HG03439 (cell line): ENCODE measurements at regions not wholly inside any gene's neighbourhood (a gene's known extent, or its start where the extent isn't known, plus 50 kb on each side); places are given as distances from the start of the nearest gene placed in this dataset.

ENCODE experiments used
- ATAC-seq: cut with Tn5 transposase; IDR thresholded peaks from one replicate; pipeline ENCODE4 v1.9.1; 2021; ENCODE audit warnings: mild to moderate bottlenecking, moderate library complexity; ENCODE audit not compliant: unreplicated experiment

GRCh38 chr2:15776992-15777702 is 163.2 kb upstream of the MYCN start:
- no peak for ATAC-seq

- ATAC-seq = no peak
Measured at GRCh38 chr2:15777795-15778371, 162.5 kb upstream of the MYCN start.

- no peak for ATAC-seq
Measured at GRCh38 chr2:15778529-15779219, 161.7 kb upstream of the MYCN start.

GRCh38 chr2:15779381-15780041 is 160.8 kb upstream of the MYCN start:
- no peak for ATAC-seq

GRCh38 chr2:15780234-15780633 is 160.1 kb upstream of the MYCN start:
- no peak for ATAC-seq

- ATAC-seq = no peak
Measured at GRCh38 chr2:15780912-15781574, 159.3 kb upstream of the MYCN start.

- no peak for ATAC-seq
Measured at GRCh38 chr2:15782009-15782751, 158.2 kb upstream of the MYCN start.

GRCh38 chr2:15782769-15783294 is 157.5 kb upstream of the MYCN start:
- no peak for ATAC-seq

- ATAC-seq = no peak
Measured at GRCh38 chr2:15783489-15783888, 156.9 kb upstream of the MYCN start.

GRCh38 chr2:15784106-15784885 is 156.1 kb upstream of the MYCN start:
- ATAC-seq = no peak

GRCh38 chr2:15784886-15785801 is 155.2 kb upstream of the MYCN start:
- no peak for ATAC-seq

GRCh38 chr2:15786003-15786654 is 154.2 kb upstream of the MYCN start:
- ATAC-seq = no peak

GRCh38 chr2:15786901-15787300 is 153.4 kb upstream of the MYCN start:
- no peak for ATAC-seq

GRCh38 chr2:15787535-15788454 is 152.6 kb upstream of the MYCN start:
- no peak for ATAC-seq

GRCh38 chr2:15788455-15788829 is 151.9 kb upstream of the MYCN start:
- no peak for ATAC-seq

- no peak for ATAC-seq
Measured at GRCh38 chr2:15788830-15789229, 151.5 kb upstream of the MYCN start.
